C4-2B (cell line): ENCODE measurements at regions not wholly inside any gene's neighbourhood (a gene's known extent, or its start where the extent isn't known, plus 50 kb on each side); places are given as distances from the start of the nearest gene placed in this dataset.

Experiments used
- CTCF ChIP-seq: fragments of 450-650 bp; conservative IDR thresholded peaks from 2 replicates; pipeline ENCODE4 v1.5.1; 2017; ENCODE audit warnings: mild to moderate bottlenecking
- ZFX ChIP-seq: fragments of 450-650 bp; IDR thresholded peaks from 2 replicates; pipeline ENCODE4 v1.6.1; 2017

DNA sequence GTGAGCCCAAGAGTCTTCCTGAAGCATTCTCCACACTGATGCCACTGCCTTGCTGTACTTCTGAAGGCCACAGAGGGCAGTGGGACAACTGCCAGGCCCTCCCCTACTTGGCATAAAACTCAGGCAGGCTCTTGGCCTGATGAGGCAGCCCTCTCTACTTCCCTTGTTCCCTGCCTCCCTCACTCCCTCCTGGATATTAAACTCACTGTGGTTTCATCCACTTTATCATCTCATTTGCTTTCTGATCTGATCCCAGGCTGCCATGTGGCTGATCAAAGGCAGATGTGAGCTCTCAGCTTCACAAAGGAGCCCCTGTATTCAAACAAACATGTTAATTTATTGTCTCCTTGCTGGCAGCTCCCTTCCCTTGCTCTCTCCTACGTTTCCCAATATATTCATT lies 533.5 kb downstream of the IGSF11 start:
- no peak for TF ChIP-seq CTCF
- no peak for TF ChIP-seq ZFX
